HEK293 (cell line): ENCODE measurements at regions not wholly inside any gene's neighbourhood (a gene's known extent, or its start where the extent isn't known, plus 50 kb on each side); places are given as distances from the start of the nearest gene placed in this dataset.

Experiments
- ZNF664 ChIP-seq: fragments of 450-650 bp; formaldehyde crosslinking; IDR thresholded peaks from 2 replicates; pipeline ENCODE4 v1.5.1; 2016; ENCODE audit warnings: missing biosample characterization, missing genetic modification characterization
- TF ChIP-seq, protein P1 (sequence below): sonication (generic); formaldehyde crosslinking; IDR thresholded peaks from 2 replicates; pipeline ENCODE4 v1.8.1; 2022; ENCODE audit warnings: mild to moderate bottlenecking, moderate library complexity, missing genetic modification reagents
- TF ChIP-seq, protein P2 (sequence below): fragments of 450-650 bp; formaldehyde crosslinking; IDR thresholded peaks from 2 replicates; pipeline ENCODE4 v1.5.1; 2016; ENCODE audit warnings: missing biosample characterization, missing genetic modification characterization

DNA sequence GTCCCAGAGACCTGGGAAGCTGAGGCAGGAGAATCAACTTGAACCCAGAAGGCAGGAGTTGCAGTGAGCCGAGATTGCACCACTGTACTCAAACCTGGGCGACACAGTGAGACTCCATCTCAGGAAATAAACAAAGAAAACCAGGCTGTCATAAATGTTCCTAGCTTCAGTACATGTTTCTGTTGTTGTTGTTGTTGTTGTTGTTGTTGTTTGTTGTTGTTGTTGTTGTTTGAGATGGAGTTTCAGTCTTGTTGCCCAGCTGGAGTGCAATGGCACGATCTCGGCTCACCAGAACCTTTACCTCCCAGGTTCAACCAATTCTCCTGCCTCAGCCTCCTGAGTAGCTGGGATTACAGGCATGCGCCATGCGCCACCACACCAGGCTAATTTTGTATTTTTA lies 452.5 kb downstream of the HS3ST3B1 start:
- TF ChIP-seq, protein P1, sequence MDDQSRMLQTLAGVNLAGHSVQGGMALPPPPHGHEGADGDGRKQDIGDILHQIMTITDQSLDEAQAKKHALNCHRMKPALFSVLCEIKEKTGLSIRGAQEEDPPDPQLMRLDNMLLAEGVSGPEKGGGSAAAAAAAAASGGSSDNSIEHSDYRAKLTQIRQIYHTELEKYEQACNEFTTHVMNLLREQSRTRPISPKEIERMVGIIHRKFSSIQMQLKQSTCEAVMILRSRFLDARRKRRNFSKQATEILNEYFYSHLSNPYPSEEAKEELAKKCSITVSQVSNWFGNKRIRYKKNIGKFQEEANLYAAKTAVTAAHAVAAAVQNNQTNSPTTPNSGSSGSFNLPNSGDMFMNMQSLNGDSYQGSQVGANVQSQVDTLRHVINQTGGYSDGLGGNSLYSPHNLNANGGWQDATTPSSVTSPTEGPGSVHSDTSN (CRISPR knock-in tag), result no peak
- TF ChIP-seq, protein P2, sequence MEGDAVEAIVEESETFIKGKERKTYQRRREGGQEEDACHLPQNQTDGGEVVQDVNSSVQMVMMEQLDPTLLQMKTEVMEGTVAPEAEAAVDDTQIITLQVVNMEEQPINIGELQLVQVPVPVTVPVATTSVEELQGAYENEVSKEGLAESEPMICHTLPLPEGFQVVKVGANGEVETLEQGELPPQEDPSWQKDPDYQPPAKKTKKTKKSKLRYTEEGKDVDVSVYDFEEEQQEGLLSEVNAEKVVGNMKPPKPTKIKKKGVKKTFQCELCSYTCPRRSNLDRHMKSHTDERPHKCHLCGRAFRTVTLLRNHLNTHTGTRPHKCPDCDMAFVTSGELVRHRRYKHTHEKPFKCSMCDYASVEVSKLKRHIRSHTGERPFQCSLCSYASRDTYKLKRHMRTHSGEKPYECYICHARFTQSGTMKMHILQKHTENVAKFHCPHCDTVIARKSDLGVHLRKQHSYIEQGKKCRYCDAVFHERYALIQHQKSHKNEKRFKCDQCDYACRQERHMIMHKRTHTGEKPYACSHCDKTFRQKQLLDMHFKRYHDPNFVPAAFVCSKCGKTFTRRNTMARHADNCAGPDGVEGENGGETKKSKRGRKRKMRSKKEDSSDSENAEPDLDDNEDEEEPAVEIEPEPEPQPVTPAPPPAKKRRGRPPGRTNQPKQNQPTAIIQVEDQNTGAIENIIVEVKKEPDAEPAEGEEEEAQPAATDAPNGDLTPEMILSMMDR (tag by site-specific recombination), result no peak
- no peak for TF ChIP-seq ZNF664
